GM19239 (cell line): ENCODE measurements at regions not wholly inside any gene's neighbourhood (a gene's known extent, or its start where the extent isn't known, plus 50 kb on each side); places are given as distances from the start of the nearest gene placed in this dataset.

ENCODE experiments used
- DNase-seq: peaks from one replicate; pipeline ENCODE4 v3.0.0; 2011; ENCODE audit warnings: low spot score; ENCODE audit not compliant: insufficient read length
- FAIRE-seq: peaks from 2 replicates; lab custom pipeline; 2011; peaks lifted over from hg19 to GRCh38; lab: Jason Lieb, UNC

- DNase-seq (no peak), FAIRE-seq (no peak)
These were observed 259.6 kb upstream of the DMRT1 start for GRCh38 chr9:581673-582497.

DNA sequence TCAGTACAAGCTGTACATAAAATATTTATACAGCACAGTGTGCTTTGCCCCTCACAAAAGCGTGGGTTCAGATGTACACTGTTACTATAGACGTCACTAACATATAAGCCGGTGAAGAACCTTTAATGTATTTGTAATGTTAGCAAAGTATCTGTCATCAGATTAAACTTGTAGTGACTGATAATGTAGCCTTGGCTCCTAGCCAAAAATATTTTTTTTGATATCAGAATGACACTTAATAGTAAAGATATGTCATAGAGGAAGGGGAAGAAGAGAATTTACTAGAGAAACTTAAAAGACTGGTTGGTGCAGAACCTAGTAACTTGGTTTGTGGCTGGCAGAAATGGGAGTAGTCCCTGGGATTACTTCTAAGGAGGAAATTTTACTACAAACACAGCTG, 258.7 kb upstream of the DMRT1 start:
- DNase-seq, result no peak
- FAIRE-seq, result no peak

GRCh38 chr9:587527-587926, 254.0 kb upstream of the DMRT1 start:
- FAIRE-seq, result no peak
- DNase-seq, result no peak

- DNase-seq, result no peak
These were observed 252.5 kb upstream of the DMRT1 start for GRCh38 chr9:588981-589380.

DNA sequence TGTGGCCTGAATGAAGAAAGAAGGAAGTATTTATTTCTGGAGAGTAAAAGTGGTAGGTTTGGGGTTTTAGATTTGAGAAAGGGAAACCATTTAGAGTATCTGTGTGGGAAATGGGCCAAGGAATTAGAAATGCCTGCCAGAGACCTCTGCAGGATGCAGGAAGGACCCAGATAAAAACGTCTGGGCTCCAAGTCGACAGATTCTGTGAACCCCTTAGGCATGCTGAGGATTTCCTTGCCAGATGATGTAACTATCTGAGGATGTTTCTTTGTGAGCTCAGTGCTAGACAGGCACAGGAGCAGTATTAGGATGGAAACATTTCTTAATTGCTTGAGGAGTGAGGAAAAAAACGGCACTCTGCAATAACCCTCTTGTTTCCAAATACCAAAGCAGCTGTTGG, 251.8 kb upstream of the DMRT1 start:
- DNase-seq (no peak), FAIRE-seq (no peak)

More at GRCh38 chr9:588981-589380, 252.5 kb upstream of the DMRT1 start:
- FAIRE-seq, result no peak

- FAIRE-seq (no peak), DNase-seq (no peak)
These were observed 250.2 kb upstream of the DMRT1 start for GRCh38 chr9:591292-591691.

DNA sequence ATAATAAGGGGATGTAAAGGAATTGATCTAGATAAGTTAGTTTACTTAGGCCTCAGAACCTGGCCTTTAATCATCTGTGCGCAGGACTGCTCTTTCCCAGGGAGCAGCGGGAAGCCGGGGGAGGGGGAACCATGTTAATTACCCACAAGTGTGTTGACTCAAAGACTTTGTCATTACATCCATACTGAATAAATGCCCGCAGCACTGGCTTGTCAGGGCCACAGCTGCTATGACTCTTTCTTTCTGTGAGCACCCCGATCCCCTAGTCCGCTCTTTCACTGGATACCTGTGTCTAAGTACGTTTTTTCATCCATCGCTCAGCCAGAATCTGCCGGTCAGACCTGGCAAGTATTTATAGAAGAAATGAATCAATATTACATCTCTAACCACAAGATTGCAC, 249.3 kb upstream of the DMRT1 start:
- FAIRE-seq (no peak), DNase-seq (no peak)

- FAIRE-seq (no peak), DNase-seq (no peak)
These were observed 248.8 kb upstream of the DMRT1 start for GRCh38 chr9:592733-593132.

DNA sequence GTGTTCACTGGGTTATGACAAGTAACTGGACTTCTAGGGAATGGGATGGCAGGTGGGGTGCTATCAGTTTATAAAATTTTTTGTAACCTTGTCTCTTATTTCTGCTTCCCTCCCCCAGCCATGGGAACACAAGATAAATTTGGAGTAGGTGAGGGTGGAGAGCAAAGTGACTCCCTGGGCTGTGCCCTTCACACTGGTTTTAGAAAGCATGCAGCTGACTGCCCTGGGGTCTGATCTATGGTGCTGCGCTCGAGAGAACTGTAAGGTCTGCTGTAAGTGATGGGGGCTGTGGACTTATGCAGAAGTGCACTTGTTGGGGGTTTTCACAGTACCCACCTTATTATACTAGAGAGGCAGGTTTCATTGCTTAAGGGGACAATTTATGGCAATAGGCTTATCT, 247.7 kb upstream of the DMRT1 start:
- FAIRE-seq (no peak), DNase-seq (no peak)

DNA sequence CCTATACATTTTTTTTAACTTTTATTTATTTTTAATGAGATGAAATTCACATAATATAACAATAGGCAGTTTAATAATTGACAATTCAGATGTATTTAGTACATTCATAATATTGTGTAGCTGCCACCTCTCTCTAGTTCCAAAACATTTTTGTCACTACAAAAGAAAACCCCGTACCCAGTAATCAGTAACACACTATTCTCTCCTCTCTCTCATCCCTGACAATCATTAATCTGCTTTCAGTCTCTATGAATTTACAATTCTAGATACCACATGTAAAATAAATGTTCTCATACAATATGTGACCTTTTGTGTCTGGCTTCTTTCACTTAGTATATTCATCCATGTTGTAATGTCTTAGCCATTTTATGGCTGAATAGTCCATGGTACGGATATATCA, 244.8 kb upstream of the DMRT1 start:
- no peak for FAIRE-seq
- no peak for DNase-seq

- DNase-seq (no peak), FAIRE-seq (no peak)
These were observed 241.5 kb upstream of the DMRT1 start for GRCh38 chr9:600006-600405.

DNA sequence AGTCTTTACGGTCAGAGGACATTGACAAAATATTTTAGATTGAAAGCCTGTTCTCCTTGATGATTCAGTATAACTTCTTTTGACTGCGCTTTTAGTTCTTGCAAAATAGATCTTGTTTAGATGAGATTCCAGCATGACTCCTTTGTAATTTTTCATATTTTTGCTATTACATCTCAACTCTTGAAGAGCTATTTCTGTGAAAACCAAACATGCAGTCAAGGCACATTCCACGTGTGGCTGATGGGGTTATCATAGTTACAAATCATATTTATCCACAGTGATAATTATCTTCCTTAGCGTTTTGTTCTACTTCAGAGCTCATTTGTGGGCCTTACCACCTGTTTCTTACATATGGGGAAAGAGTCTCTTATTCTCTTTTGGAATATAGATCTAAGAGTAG, 238.8 kb upstream of the DMRT1 start:
- DNase-seq (no peak), FAIRE-seq (no peak)

DNA sequence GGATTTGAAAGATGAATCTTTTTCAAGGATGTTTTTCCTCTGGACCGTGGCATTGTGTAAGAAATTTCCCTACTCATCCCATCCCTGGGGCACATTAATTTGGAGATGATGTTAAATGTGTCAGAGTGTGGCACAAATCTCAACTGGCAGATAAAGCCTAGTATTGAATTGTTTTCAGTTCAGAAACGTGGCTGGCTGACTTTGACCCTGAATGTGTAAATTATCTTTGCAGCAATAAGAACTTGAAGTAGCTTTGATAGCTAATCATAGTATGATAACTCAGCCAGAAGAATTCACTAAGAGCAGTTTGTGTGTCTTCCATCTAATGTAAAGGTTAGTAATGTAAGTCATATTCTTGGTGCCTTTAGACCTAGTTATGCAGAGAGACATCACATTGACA, 238.4 kb upstream of the DMRT1 start:
- FAIRE-seq, result no peak
- no peak for DNase-seq

GRCh38 chr9:607417-607816, 234.1 kb upstream of the DMRT1 start:
- DNase-seq, result no peak
- no peak for FAIRE-seq

DNA sequence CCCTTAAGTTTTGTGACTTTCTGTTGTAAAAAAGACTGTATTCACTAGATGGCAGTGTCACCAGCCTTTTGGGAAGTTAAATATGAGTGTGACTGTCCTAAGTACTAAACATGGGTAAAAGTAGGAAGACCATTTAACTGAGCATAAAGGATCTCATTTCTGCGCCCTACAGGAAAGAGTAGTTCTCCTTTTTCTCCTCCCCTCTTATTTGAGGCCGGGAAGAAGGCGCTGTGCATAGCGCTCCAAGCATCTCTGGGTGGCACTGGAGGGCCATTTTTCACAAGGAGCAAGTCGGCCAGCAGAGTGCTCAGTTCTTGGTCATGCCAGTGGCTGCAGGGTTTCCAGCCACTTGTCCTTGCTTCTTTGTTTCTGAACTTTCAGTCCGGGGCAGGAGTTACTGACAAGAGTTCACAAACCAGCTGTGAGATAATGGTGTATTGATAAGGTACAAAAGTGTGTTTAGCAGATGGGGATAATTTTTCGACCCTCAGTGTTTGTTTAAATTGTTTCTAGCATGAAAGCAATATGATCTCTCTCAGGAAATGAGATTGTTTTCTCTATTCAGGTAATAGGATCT, 227.6 kb upstream of the DMRT1 start:
- peak; percentile 58 for FAIRE-seq
- peak; percentile 8 for DNase-seq

DNA sequence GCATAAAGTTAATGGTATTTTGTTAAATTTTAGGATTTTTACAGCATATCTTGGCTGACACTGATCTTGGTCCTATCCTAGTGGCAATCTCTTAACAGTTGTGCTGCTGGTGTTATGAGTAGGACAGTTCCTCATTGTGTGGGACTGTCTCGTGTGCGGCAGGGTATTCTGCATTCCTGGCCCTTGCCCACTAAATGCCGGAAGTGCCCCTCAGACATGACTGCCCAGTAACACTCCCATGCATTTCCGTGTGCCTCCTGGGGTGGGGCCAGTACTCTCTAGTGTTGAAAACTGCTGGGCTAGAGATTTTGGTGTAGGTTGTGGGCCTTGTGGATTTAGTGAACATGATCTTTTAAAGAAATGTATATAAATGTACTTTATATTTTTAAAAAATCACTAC, 227.1 kb upstream of the DMRT1 start:
- no peak for FAIRE-seq
- DNase-seq, result no peak

DNA sequence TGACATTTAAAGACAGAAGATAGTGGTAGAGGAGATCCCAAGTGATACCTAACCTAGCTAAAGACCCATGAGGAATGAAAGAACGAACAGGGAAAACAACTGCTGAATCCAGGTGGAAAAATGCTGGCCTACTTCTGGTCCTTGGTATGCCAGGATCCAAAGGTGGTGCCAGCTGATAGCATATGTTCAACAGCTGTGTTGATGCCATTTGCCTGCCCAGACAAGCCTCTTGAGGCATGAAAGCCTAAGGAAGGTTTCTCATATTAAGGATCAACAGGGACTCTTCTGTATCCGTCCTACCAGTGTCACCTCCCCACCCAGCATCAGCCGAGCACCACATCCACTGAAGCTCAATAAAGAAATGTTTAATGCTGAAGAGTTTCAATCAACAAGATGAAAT, 225.7 kb upstream of the DMRT1 start:
- DNase-seq (no peak), FAIRE-seq (no peak)

- FAIRE-seq (no peak), DNase-seq (no peak)
These were observed 224.8 kb upstream of the DMRT1 start for GRCh38 chr9:616694-617093.

- DNase-seq, result no peak
These were observed 223.9 kb upstream of the DMRT1 start for GRCh38 chr9:617445-618085.

GRCh38 chr9:618478-618877, 223.0 kb upstream of the DMRT1 start:
- no peak for FAIRE-seq

More at GRCh38 chr9:617445-618085, 223.9 kb upstream of the DMRT1 start:
- FAIRE-seq, result no peak

DNA sequence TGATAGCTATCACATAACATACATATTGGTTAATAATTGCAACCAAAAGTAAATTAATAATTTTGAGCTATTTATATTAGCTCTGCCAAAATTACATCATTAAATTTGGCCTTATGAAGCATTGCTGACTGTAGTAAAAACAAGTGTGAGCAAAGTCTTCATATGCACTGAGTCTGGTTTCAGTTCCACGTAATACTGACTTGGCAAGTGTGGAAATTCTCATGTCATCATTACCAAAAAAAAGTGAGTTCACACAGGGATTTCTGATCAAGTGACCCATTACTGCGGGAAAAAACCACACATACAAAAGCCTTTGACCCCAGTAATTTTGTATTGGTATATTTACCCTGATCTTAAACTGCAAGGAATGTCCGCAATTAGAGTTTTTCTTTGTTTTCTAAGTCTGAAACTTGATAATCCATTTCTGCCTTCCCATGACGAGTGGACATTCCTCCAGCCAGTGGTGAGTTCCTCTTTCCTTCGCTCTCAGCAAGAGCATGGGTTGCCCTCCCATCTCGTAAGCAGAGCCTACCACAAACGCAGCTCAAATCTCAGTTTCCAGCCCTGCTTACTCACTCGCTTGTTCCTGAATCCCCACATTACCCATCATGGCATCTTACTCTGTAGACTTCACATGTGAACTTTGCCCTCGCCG, 220.2 kb upstream of the DMRT1 start:
- FAIRE-seq (no peak), DNase-seq (no peak)

More at GRCh38 chr9:618478-618877, 223.0 kb upstream of the DMRT1 start:
- DNase-seq, result no peak
